Naive thymus-derived CD8-positive, alpha-beta T cell (primary cell): ENCODE measurements at regions not wholly inside any gene's neighbourhood (a gene's known extent, or its start where the extent isn't known, plus 50 kb on each side); places are given as distances from the start of the nearest gene placed in this dataset.

Source experiments
- ATAC-seq, 2 donors: fragments of 150-1000 bp; cut with Tn5 transposase in 1 of 2; sonication (Bioruptor Pico), chemical (Tn5 transposase) in 1 of 2; 1 replicate in 1 of 2; 2 replicates in 1 of 2; pipeline ENCODE4 v1.10.0; 2021; ENCODE audit warnings: mild to moderate bottlenecking in 2 of 2, moderate library complexity in 2 of 2
- POLR2A ChIA-PET: fragments of 350-600 bp; sonication (Branson Sonifier 250); formaldehyde crosslinking; loops from one replicate; lab custom pipeline; 2021; ENCODE audit warnings: antibody characterized with exemption; lab: Charles Lee
- DNase-seq, 10 donors: peaks; one replicate each; pipeline versions ENCODE4 v3.0.0 to v3.0.0-alpha.2; 2020 to 2022
- H3K27ac Mint-ChIP-seq, 10 donors: one replicate each; pipeline ENCODE4 v1.8.0; 2020 to 2022; ENCODE audit warnings: mild to moderate bottlenecking in 10 of 10, mixed read lengths in 10 of 10, moderate library complexity in 4 of 10, inconsistent platforms in 1 of 10
- H3K27me3 Mint-ChIP-seq, 5 donors: one replicate each; pipeline ENCODE4 v1.8.0; 2021 to 2022; ENCODE audit warnings: mixed read lengths in 5 of 5
- H3K36me3 Mint-ChIP-seq, 3 donors: one replicate each; pipeline ENCODE4 v1.8.0; 2020 to 2022; ENCODE audit warnings: mixed read lengths in 3 of 3, mild to moderate bottlenecking in 2 of 3, inconsistent platforms in 1 of 3
- H3K4me1 Mint-ChIP-seq, 4 donors: one replicate each; pipeline ENCODE4 v1.8.0; 2021 to 2022; ENCODE audit warnings: mixed read lengths in 4 of 4
- H3K4me3 Mint-ChIP-seq, 10 donors: one replicate each; pipeline ENCODE4 v1.8.0; 2020 to 2022; ENCODE audit warnings: mild to moderate bottlenecking in 10 of 10, mixed read lengths in 10 of 10, moderate library complexity in 6 of 10, inconsistent platforms in 1 of 10
- H3K9me3 Mint-ChIP-seq, 9 donors: one replicate each; pipeline ENCODE4 v1.8.0; 2020 to 2022; ENCODE audit warnings: mixed read lengths in 9 of 9, mild to moderate bottlenecking in 3 of 9, inconsistent platforms in 1 of 9, moderate library complexity in 1 of 9

- POLR2A ChIA-PET: no interaction called here
These were observed 184.1 kb downstream of the MID1IP1 start for GRCh38 chrX:38985375-38985774.

GRCh38 chrX:38985945-38986344 is 184.7 kb downstream of the MID1IP1 start:
- H3K4me3 Mint-ChIP-seq: no peak overlapping the region
- DNase-seq (no peak), ATAC-seq (no peak)
- POLR2A ChIA-PET: no interaction called here
- no peaks in the 10 kb centered on the region for H3K9me3 Mint-ChIP-seq
- peaks cover 0 to 8% (median 3%) of the 10 kb centered on the region in 4 donors for H3K4me1 Mint-ChIP-seq
- no peak overlapping the region for H3K27ac Mint-ChIP-seq
- H3K27me3 Mint-ChIP-seq: no peaks in the 10 kb centered on the region
- no peaks in the 10 kb centered on the region for H3K36me3 Mint-ChIP-seq

More at GRCh38 chrX:38985375-38985774, 184.1 kb downstream of the MID1IP1 start:
- Mint-ChIP-seq H3K4me1 (peaks cover 0 to 8% (median 3%) of the 10 kb centered on the region in 4 donors), H3K9me3 (no peaks in the 10 kb centered on the region), H3K36me3 (no peaks in the 10 kb centered on the region), H3K27ac (peak overlapping the region in 1 of 10 donors; percentile 63), H3K27me3 (no peaks in the 10 kb centered on the region), H3K4me3 (no peak overlapping the region)
- ATAC-seq: peak; percentile 54 to 71
- DNase-seq: peak in 3 of 10 donors; percentile 27 to 42 (median 39)

GRCh38 chrX:38986586-38986985 is 185.3 kb downstream of the MID1IP1 start:
- DNase-seq (no peak), ATAC-seq (no peak)
- no peak overlapping the region for H3K4me3 Mint-ChIP-seq
- no peaks in the 10 kb centered on the region for H3K9me3 Mint-ChIP-seq
- peaks cover 0 to 8% (median 3%) of the 10 kb centered on the region in 4 donors for H3K4me1 Mint-ChIP-seq
- POLR2A ChIA-PET: no interaction called here
- H3K27ac Mint-ChIP-seq: peak overlapping the region in 1 of 10 donors; percentile 33
- H3K36me3 Mint-ChIP-seq: no peaks in the 10 kb centered on the region
- no peaks in the 10 kb centered on the region for H3K27me3 Mint-ChIP-seq

GRCh38 chrX:38987198-38987651 is 186.0 kb downstream of the MID1IP1 start:
- Mint-ChIP-seq H3K36me3 (no peaks in the 10 kb centered on the region), H3K9me3 (no peaks in the 10 kb centered on the region), H3K27ac (peak overlapping the region in 1 of 10 donors; percentile 28), H3K4me1 (peaks cover 0 to 8% (median 3%) of the 10 kb centered on the region in 4 donors), H3K27me3 (no peaks in the 10 kb centered on the region), H3K4me3 (no peak overlapping the region)
- no peak for DNase-seq
- no peak for ATAC-seq
- POLR2A ChIA-PET: no interaction called here

GRCh38 chrX:38988301-38988700 is 187.0 kb downstream of the MID1IP1 start:
- H3K27ac Mint-ChIP-seq: no peak overlapping the region
- H3K4me3 Mint-ChIP-seq: no peak overlapping the region
- H3K27me3 Mint-ChIP-seq: no peaks in the 10 kb centered on the region
- no peaks in the 10 kb centered on the region for H3K9me3 Mint-ChIP-seq
- ATAC-seq (no peak), DNase-seq (no peak)
- peaks cover 0 to 8% (median 3%) of the 10 kb centered on the region in 4 donors for H3K4me1 Mint-ChIP-seq
- no peaks in the 10 kb centered on the region for H3K36me3 Mint-ChIP-seq
- POLR2A ChIA-PET: no interaction called here

- Mint-ChIP-seq H3K4me1 (peaks cover 0 to 8% (median 3%) of the 10 kb centered on the region in 4 donors), H3K4me3 (no peak overlapping the region), H3K27ac (no peak overlapping the region), H3K36me3 (no peaks in the 10 kb centered on the region), H3K27me3 (no peaks in the 10 kb centered on the region), H3K9me3 (no peaks in the 10 kb centered on the region)
- ATAC-seq (no peak), DNase-seq (no peak)
- POLR2A ChIA-PET: no interaction called here
These were observed 187.8 kb downstream of the MID1IP1 start for GRCh38 chrX:38989076-38989475.

- POLR2A ChIA-PET: no interaction called here
- no peak overlapping the region for H3K4me3 Mint-ChIP-seq
- ATAC-seq: no peak
- peaks cover 0 to 2% (median 0%) of the 10 kb centered on the region in 5 donors for H3K27me3 Mint-ChIP-seq
- no peaks in the 10 kb centered on the region for H3K9me3 Mint-ChIP-seq
- H3K27ac Mint-ChIP-seq: no peak overlapping the region
- H3K4me1 Mint-ChIP-seq: peaks cover 0 to 6% (median 1%) of the 10 kb centered on the region in 4 donors
- H3K36me3 Mint-ChIP-seq: no peaks in the 10 kb centered on the region
- no peak for DNase-seq
These were observed 190.6 kb downstream of the MID1IP1 start for GRCh38 chrX:38991656-38992440.

- no peaks in the 10 kb centered on the region for H3K36me3 Mint-ChIP-seq
- POLR2A ChIA-PET: no interaction called here
- no peak overlapping the region for H3K27ac Mint-ChIP-seq
- H3K27me3 Mint-ChIP-seq: peaks cover 0 to 2% (median 0%) of the 10 kb centered on the region in 5 donors
- DNase-seq: no peak
- no peak overlapping the region for H3K4me3 Mint-ChIP-seq
- H3K9me3 Mint-ChIP-seq: no peaks in the 10 kb centered on the region
- no peak for ATAC-seq
- H3K4me1 Mint-ChIP-seq: peaks cover 0 to 6% (median 1%) of the 10 kb centered on the region in 4 donors
These were observed 191.3 kb downstream of the MID1IP1 start for GRCh38 chrX:38992441-38993096.

- peaks cover 0 to 6% (median 1%) of the 10 kb centered on the region in 4 donors for H3K4me1 Mint-ChIP-seq
- H3K27ac Mint-ChIP-seq: peak overlapping the region in 1 of 10 donors; percentile 14
- H3K27me3 Mint-ChIP-seq: peaks cover 0 to 2% (median 0%) of the 10 kb centered on the region in 5 donors
- POLR2A ChIA-PET: interaction anchor here (0.6 kb wide), 2 partner anchors 59 to 229 kb away, joined by 3 to 4 read pairs; no protein-coding TSS in a partner anchor
- no peak overlapping the region for H3K4me3 Mint-ChIP-seq
- no peak for ATAC-seq
- H3K9me3 Mint-ChIP-seq: no peaks in the 10 kb centered on the region
- no peaks in the 10 kb centered on the region for H3K36me3 Mint-ChIP-seq
- no peak for DNase-seq
These were observed 192.2 kb downstream of the MID1IP1 start for GRCh38 chrX:38993500-38993899.

GRCh38 chrX:38999099-38999498 is 197.8 kb downstream of the MID1IP1 start:
- ATAC-seq: no peak
- H3K9me3 Mint-ChIP-seq: no peaks in the 10 kb centered on the region

GRCh38 chrX:38999967-39000745 is 198.9 kb downstream of the MID1IP1 start:
- Mint-ChIP-seq H3K9me3 (no peaks in the 10 kb centered on the region), H3K4me3 (no peak overlapping the region), H3K4me1 (peaks cover 0 to 6% (median 1%) of the 10 kb centered on the region in 4 donors), H3K36me3 (no peaks in the 10 kb centered on the region), H3K27ac (no peak overlapping the region), H3K27me3 (peaks cover 0 to 2% (median 0%) of the 10 kb centered on the region in 5 donors)
- DNase-seq: no peak
- POLR2A ChIA-PET: no interaction called here
- no peak for ATAC-seq

More at GRCh38 chrX:38999099-38999498, 197.8 kb downstream of the MID1IP1 start:
- POLR2A ChIA-PET: no interaction called here
- H3K36me3 Mint-ChIP-seq: no peaks in the 10 kb centered on the region
- peaks cover 0 to 2% (median 0%) of the 10 kb centered on the region in 5 donors for H3K27me3 Mint-ChIP-seq
- H3K4me1 Mint-ChIP-seq: peaks cover 0 to 6% (median 1%) of the 10 kb centered on the region in 4 donors
- no peak overlapping the region for H3K27ac Mint-ChIP-seq
- no peak for DNase-seq
- no peak overlapping the region for H3K4me3 Mint-ChIP-seq

GRCh38 chrX:39000802-39001201 is 199.5 kb downstream of the MID1IP1 start:
- ATAC-seq (no peak), DNase-seq (no peak)
- H3K27me3 Mint-ChIP-seq: peaks cover 0 to under 1% (median 0%) of the 10 kb centered on the region in 5 donors
- no peaks in the 10 kb centered on the region for H3K9me3 Mint-ChIP-seq
- H3K4me1 Mint-ChIP-seq: peaks cover 0 to under 1% (median 0%) of the 10 kb centered on the region in 4 donors
- H3K27ac Mint-ChIP-seq: no peak overlapping the region
- POLR2A ChIA-PET: no interaction called here
- H3K4me3 Mint-ChIP-seq: no peak overlapping the region
- no peaks in the 10 kb centered on the region for H3K36me3 Mint-ChIP-seq
